ENCODE measurements at regions not wholly inside any gene's neighbourhood (a gene's known extent, or its start where the extent isn't known, plus 50 kb on each side); places are given as distances from the start of the nearest gene placed in this dataset.
A peak's percentile ranks its signal among the peaks of the same experiment; 100 is the strongest.

DNA sequence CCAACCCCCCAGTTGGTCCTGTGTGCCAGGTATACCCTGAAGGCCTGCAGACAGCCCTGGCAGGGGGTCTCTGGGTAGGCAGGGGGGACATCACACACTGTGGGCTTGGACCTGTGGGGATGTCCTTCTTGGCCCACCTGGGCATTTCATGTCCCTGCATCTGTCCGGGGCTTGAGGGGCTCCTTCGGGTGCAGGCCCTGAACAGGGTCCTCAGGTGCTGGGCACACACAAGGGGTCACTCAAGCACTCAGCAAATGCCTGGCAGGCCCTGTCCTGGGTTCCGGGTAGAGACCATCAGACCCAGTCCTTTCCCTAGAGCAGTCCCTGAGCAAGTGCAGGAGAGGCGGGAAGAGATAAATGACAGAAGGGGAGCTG, 70.5 kb upstream of the WNT11 start:
- DNase-seq (ENCODE audit: low spot score): no peak

DNA sequence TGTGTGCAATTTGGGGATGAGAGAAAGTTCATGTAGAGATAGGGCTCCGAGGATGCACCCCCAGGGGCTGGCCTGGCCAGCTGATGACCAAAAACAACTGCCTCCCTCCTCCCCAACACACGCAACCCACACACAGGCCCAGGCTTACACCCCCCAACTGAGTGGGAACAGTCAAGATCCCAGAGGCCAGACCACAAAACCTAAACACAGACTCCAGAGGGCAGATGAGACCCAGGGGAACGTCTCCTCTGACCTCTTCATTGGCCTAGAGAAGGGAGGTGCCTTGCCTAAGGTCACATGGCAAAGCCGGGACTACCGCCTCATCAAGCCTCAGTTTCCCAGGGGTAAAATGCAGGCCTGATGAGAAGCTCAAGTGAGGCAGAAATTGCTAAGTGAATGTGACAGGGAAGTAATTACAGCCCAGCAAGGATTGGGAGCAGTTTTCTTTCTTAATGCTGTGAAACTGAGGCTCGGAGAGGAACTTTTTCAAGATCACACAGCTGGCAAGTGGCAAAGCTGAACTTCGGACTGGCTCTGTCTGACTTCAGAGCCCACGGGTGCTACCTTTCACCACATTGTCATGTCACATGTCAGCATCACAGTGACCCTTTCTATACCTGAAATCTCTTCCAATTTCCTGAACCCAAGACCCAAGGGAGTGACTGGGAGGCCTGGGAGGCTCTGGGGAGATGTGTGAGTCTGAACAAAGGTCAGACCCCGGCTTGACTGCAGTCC, 69.9 kb upstream of the WNT11 start:
- DNase-seq (ENCODE audit: low spot score): no peak

DNA sequence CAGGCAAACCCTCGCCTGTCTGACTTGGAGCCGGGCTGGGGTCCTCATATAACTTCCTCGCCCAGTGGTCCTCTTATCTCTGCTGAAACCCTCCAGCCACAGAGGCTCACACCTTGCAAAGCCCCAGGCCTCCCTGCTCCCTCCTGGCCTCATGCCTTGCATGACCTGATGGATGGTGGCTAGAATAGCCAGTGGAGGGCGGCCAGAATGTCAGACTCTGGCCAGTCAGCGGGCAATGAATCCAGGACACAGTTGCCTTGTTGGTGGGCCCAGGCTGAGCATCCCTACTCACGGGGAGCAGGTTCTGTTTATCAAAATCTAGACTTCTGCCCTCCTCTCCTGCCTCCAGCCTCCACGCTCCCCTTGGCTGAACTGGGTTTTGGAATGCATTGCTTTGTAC, 69.1 kb upstream of the WNT11 start:
- DNase-seq (ENCODE audit: low spot score): no peak

DNA sequence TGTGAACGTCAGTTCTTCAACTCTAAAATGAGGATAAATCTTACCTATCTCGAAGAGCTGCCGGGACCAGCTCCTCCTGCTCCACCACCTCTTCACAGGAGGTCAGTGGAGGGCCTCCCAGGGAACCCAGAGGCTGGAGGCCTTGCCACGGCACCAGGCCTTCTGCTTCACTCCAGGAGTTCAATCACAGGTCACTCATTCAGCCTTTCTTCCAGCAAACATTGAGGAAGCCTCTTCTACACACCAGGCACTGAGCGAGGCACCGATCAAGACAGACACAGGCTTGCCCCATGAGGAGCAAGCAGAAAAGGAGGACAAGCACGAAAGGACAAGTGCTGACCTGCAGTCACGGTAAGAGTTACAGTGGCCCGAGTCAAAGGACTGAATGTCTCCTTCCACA, 64.8 kb upstream of the WNT11 start:
- no peak for DNase-seq (ENCODE audit: low spot score)

DNA sequence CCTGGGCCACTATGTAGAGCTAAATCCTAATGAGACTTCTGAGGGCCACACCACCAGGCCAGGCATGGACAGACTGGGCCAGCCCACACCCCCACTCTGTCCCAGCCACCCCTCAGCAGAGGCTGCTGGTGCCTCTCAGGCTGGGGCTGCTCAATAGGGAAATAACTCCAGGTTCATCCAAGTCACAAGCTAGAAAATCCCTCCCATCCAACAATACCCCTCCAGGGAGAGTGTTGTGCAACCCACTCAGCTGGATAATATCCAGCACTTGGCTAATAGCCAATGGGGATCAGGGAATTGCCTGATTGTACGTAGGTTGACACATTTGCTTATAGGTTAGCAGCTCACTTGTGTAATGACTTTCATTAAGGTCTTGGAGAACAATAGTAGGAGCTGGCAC, 64.1 kb upstream of the WNT11 start:
- DNase-seq (ENCODE audit: low spot score): no peak

DNA sequence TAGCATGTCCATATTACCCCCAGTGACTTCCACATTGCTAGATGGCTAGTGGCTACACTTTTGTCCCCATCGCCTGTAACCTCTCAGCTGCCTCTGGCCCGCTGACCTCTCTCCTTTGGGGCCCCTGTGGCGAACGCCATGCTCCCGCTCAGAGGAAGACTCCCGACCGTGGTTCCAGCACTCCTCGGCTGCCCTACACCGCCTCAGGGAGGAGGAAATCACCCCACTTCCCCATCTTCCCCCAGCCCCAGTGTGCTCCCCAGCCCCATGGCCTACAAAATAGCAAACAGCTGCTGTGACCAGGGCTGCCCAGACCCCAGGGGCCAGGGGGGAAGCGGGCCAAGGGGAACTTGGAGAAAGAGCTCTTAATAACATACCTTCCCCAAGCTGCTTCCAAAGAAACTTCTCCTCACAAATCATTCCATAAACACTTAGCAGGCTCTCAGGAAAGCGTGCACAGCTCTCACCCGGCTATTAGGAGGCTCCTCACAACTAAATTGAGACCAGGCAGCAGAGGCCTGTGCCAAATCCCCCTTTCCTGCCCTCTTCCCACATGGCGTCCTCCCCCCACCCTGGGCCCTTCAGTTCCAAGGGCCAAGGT, 63.5 kb upstream of the WNT11 start:
- no peak for DNase-seq (ENCODE audit: low spot score)

DNA sequence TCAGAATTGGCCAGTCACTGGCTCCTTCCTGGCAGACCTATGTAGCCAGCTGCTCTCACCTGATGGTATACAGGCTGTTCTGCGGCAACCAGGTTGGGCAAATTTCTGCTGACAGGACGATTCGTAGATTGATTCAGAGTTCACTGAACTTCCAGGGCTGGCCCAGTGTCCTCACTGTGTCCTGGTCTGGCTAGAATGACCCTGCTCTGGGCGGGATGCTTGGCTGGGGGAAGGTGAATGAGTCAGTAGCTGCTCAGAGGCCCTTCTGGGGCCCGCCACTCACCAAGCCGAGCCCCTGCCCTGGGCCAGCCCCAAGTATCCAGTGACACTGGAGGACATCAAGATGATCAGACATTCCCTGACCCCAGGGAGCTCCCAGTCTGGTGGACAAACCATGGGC, 62.9 kb upstream of the WNT11 start:
- no peak for DNase-seq (ENCODE audit: low spot score)

DNA sequence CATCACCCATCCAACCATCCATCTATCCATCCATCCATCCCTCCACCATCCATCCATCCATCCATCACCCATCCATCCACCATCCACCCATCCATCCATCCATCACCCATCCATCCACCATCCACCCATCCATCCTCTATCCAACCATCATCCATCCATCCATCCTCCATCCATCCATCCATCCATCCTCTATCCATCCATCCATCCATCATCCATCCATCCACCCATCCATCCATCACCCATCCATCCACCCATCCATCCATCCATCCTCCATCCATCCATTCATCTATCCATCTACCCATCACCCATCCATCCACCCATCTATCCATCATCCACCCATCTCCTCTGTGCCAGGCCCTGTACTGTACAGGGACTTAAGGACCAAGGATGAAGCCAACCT, 62.2 kb upstream of the WNT11 start:
- DNase-seq (ENCODE audit: low spot score): no peak

DNA sequence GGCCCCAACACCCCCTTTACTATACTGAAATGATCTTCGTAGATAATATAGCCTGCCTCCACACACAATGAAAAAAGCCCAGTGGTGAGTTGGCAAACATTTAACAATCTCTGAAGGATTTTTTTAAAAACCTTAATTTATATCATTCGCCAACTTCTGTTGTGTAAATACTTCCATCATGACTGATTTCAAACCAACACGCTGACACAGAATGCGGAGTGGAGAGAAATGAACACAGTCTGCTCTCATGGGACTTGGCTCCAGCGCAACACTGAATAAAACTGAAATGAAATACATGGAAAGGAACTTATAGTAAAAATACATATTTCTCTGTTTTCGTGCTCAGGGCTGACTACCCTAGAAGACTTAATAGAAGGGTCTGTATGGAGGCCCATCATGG, 61.3 kb upstream of the WNT11 start:
- DNase-seq (ENCODE audit: low spot score): no peak

DNA sequence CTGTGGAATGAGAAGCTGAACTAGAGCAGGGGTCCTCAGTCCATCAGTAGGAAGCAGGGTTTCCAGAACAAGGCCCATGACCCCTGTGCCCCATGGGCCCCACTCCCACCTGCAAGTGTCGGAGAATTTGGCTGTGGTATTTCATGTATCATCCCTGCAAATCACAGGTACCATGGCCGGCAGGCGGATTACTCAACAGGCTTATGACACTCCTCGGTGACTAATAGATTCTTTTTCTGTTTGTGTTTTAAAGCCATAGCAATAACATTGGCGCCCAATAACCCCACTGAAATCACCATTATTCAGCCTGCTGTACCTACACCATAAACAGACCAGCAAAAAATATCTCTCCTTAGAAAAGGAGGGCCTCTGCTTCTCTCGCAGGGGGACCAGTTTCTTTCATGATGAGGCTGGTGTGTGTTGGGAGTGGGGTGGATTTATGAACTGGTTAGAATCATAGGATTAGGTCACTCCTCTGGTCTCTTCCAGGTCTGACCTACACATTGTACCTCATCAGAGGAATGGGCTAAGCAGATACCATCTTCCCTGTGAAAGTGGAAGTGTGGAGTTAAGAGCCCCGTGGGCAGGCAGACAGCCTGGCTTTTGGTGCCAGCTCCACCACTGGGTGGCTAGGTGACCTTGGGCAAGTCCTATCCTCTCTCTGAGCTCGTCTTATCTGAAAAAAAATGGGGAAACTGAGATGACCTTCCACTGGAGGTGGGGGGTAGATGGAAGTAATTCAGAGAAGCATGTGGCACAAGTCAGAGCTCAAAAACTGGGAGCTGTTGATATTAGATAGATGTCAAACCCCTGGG, 60.2 kb upstream of the WNT11 start:
- DNase-seq (ENCODE audit: low spot score): no peak

DNA sequence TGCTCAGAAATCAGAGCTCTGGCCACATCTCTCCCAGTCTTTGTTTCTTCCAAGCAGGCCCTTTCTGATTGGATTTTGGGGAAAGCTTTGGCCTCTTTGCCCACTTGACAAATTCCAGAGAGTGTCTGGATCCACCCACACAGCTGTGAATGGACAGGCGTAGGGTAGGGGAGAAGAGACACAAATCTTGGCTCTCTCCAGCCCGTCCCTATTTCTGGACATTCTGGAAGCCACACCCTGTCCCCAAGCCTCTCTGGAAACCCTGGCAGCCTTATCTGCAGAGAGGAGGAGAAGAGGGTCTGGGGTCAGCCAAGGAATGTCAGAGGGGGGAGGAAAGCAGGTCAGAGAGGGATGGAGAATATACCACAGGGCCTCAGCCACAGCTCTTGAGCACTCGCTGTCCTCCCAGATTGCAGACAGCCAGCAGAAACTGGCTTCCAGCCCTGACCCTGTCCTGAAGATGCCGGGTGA, 59.5 kb upstream of the WNT11 start:
- no peak for DNase-seq (ENCODE audit: low spot score)

DNA sequence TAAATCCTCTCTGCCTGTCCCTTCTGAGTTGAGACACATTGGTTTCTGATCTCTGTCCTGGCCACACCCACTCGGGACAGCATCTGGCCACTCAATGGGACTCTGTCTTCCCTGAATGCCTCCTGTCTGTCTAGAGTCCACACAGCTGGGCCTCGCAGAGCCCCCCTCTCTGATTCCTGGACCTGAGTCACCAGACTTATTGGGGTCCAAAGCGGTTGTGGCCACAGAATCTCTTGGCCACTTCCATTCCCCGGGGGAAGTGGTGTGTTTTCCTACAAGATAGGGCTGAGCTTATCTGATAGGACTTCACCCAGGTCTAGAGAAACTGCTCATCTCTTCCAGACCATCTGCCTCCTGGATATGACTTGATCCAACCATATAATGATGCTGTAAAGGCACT, 57.4 kb upstream of the WNT11 start:
- DNase-seq (ENCODE audit: low spot score): peak; percentile 36

DNA sequence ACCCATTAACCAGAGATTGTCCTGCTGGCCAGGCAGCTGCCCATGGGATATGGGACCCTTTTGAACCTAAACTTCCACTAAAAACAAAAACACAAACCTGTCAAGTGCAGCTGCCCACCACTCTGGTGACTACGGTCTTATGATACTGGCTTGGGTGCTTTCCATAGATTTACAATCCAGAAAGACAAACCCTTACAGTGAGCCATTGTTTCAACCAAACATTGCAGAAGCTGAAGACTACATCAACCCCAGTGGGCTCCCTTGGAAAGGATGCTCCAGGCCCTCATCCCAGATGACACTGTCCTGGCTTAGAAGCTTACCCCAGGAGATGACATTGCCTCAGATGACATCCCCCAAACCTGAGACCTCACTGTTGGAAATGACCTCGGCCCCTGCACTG, 56.9 kb upstream of the WNT11 start:
- peak; percentile 38 for DNase-seq (ENCODE audit: low spot score)

DNA sequence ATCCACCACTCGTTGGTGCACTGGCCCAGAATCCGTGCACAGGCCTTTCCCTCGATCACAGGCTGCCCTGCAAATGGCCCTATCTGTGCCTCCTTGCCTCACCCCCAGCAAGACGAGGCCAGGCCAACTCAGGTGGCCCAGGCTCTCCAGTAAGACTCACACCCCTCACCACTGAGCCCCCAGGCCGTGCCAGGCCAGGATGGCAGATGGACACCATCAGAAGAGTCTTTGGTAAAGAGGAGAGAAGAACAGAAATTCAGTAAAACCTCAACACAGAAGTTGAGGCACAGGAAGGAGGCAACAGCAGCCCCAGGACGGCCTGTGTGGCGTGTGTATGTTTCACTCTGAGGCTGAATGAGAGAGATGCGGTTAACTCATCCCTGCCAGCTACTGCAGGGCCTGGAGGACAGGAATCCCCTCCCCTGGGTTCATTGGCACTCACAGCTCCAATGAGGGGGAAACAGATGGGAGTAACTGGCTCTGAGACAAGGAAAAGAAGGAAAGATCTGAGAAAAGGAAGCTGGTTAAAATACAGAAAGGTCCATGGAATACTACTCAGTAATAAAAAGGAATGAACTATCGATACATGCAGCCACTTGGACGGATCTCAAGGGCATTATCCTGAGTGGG, 54.1 kb upstream of the WNT11 start:
- no peak for DNase-seq (ENCODE audit: low spot score)

DNA sequence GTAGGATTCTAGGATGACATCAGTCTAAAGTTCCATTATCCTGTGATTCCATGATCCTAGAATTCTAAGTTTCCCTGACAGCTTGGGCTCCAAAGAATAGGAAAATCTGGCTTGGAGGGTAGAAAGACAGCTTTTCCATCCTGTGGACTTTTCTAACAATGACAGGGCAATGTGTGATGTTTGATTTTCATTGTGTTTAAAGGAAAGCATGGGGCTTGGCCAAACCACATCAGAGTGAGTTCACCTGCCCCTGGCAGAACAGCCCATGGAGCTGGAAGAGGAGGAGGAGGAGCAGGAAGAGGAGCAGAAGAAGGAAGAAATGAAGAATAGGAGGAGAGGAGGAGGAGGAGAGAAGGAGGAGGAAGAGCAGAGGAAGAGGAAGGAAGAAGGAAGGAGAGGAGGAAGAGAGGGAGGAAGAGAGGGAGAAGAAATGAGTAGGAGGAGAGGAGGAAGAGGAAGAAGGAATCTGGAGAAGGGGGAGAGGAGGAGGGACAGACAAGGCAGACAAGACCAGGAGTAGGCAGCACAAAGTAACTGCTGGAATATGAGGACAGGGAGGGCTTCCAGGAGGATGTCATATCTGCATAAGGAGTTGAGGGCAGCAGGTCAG, 53.1 kb upstream of the WNT11 start:
- DNase-seq (ENCODE audit: low spot score): no peak

DNA sequence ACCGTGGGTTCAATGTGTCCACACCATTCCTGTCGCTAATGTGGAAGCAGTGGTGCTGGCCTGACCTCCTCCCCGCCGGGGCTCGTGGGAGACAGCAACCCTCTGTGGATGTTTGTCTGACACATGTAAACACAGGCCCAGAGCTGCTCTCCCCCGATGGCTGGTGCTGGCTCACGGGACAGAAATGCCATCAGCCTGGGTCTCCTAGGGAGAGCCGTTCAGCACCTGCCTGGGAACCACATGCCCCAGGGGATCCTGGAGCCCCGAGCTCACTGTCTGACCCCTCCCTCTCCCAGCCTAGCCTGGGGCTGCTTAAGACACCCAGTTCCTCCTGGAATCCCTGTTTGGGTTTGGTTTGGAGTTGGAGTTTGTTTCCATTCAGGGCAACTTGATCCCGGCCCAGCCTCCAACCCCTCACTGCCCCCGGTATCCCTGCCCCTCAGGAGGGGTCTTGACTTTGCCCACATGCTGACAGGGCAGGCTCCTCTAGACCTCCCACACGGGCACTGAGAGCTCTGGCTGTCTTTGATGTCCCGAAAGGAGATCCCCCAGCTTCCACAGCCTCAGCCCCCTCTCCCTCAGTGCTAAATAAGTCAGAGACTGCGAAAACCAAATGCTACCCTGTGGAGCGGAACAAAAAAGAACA, 50.9 kb upstream of the WNT11 start:
- no peak for DNase-seq (ENCODE audit: low spot score)

DNA sequence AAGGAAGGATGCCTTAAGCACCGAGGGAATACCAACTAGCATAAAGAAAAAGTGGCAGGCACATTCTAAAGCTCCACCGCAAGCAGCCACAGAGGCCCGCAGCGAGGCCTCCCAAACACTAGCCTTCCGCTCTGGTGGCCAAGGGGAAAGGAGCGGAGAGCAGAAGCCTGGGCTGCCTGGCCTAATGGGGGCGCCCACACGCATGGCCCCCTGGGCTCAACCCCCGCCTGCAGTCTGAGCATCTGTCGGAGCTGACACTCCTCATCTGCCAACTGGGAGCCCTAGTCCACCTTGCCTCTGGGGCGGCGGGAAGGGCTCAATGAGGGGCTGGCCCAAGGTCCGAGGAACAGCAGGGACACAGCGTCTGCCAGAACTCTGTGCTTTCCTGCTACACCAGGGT, 50.1 kb upstream of the WNT11 start:
- DNase-seq (ENCODE audit: low spot score): no peak

Data from putamen (tissue), 1 donor.